ENCODE measurements at regions not wholly inside any gene's neighbourhood (a gene's known extent, or its start where the extent isn't known, plus 50 kb on each side); places are given as distances from the start of the nearest gene placed in this dataset.
"Not testable (repeated sequence)": the region's sequence is repeated elsewhere in the genome, so short reads cannot be mapped to it uniquely, and the experiment has no call there.

DNA sequence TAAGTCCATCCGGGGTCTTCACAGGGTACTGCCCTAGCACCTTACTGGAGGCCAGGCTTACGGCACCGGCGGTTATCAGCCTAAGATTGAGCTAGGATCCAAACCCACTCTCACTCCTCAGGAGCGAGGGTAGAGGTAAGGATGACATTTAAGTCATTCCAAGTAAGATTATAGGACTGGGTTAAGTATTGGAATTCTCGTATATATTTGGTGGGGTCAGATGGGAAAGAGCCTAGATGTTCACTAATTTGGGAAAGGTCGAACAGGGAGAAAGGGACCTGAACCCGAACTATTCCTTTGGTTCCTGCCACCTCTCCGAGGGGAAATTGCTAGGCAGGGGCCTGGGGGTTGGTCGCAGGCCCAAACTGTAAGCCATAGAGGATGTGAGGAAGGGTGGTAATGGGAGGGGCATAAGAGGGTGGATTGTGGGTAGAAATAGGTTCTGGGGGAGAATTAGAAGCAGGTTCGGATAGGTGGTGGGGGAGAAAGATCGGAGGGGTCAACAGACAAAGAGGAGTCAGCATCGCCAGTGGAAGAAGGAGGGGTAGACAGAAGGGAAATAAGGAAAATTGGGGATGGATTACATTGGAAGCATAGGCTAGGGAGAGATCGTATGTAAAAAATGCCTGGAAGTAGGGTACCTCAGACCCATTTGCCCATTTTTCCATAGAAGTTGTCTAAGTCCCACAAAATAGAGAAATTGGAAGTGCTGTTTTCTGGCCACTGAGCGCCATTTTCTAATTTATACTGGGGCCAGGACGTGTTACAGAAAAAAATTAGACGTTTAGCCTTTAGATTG is 747.1 kb upstream of the ADGRB3 start:
- DNase-seq: no peak

DNA sequence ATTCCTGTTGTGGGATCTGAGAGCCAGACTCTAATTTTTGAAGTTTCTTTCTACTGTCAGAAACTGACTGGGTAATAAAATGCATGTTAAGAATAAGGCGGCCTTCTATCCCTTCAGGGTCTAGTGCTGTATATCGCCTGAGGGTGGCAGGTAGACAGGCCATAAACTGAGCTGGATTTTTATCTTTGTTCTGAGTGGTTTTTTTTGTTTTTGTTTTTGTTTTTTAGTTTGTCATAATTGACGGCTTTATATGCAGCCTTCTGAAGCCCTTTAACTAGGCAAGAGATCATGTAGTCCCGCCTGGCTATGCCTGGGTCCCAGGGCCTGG is 747.7 kb upstream of the ADGRB3 start:
- DNase-seq: no peak

GRCh38 chr6:67886840-67887292 is 748.2 kb upstream of the ADGRB3 start:
- no peak for DNase-seq

GRCh38 chr6:67886036-67886707 is 748.9 kb upstream of the ADGRB3 start:
- DNase-seq: no peak

- no peak for DNase-seq
Observed at GRCh38 chr6:67885081-67886033, 749.7 kb upstream of the ADGRB3 start.

- DNase-seq: no peak
Observed at GRCh38 chr6:67884442-67884841, 750.6 kb upstream of the ADGRB3 start.

- DNase-seq: no peak
Observed at GRCh38 chr6:67883500-67884366, 751.3 kb upstream of the ADGRB3 start.

- DNase-seq: no peak
Observed at GRCh38 chr6:67882436-67883311, 752.4 kb upstream of the ADGRB3 start.

GRCh38 chr6:67881706-67882065 is 753.4 kb upstream of the ADGRB3 start:
- no peak for DNase-seq

DNA sequence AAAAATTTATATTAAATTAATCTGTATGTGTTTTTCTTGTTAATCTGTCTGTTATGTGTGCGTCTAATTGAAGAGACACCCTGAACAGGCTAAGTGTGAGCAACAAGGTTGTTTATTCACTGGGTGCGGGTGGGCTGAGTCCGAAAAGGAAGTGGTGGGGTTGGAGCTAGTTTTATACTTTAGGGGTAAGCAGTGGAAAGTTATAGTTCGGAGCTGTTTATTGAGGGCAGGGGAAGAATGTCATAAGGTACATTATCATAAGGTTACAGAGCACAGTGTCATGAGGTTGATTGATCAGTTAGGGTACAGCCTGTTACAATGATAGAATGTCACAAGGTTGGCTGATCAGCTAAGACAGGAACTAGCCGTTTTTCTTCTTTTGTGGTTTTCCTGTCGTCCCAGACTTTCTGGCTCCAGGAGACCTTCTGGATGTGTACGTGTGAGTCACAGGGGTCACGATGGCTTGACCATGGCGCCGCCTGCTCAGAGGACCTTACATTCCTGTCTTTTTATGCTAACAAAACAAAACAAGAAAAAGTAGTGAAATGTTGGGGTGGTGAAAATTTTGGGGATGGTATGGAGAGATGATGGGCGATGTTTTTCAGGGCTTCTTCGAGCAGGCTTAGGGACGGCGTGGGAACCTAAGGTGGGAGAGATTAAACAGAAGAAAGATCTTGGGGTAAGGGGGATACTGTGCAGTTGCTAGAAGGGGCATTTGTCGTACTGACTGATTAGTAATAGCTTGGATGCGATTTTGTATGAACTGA is 754.0 kb upstream of the ADGRB3 start:
- DNase-seq: no peak

DNA sequence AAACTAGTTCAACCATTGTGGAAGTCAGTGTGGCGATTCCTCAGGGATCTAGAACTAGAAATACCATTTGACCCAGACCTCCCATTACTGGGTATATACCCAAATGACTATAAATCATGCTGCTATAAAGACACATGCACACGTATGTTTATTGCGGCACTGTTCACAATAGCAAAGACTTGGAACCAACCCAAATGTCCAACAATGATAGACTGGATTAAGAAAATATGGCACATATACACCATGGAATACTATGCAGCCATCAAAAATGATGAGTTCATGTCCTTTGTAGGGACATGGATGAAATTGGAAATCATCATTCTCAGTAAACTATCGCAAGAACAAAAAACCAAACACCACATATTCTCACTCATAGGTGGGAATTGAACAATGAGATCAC is 754.7 kb upstream of the ADGRB3 start:
- DNase-seq: not testable (repeated sequence)

DNA sequence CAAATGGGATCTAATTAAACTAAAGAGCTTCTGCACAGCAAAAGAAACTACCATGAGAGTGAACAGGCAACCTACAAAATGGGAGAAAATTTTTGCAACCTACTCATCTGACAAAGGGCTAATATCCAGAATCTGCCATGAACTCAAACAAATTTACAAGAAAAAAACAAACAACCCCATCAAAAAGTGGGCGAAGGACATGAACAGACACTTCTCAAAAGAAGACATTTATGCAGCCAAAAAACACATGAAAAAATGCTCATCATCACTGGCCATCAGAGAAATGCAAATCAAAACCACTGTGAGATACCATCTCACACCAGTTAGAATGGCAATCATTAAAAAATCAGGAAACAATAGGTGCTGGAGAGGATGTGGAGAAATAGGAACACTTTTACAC is 755.2 kb upstream of the ADGRB3 start:
- DNase-seq: not testable (repeated sequence)

- DNase-seq: not testable (repeated sequence)
Observed at GRCh38 chr6:67879105-67879904, 755.8 kb upstream of the ADGRB3 start.

DNA sequence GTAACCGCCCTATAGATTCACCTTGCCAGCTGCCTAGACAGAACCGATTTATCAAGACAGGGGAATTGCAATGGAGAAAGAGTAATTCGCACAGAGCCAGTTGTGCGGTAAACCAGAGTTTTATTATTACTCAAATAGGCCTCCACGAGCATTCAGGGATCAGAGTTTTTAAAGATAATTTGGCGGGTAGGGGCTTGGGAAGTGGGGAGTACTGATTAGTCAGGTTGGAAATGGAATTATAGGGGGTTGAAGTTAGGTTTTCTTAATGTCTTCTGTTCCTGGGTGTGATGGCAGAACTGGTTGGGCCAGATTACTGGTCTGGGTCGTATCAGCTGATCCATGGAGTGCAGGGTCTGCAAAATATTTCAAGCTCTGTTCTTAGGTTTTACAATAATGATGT is 756.9 kb upstream of the ADGRB3 start:
- not testable (repeated sequence) for DNase-seq

DNA sequence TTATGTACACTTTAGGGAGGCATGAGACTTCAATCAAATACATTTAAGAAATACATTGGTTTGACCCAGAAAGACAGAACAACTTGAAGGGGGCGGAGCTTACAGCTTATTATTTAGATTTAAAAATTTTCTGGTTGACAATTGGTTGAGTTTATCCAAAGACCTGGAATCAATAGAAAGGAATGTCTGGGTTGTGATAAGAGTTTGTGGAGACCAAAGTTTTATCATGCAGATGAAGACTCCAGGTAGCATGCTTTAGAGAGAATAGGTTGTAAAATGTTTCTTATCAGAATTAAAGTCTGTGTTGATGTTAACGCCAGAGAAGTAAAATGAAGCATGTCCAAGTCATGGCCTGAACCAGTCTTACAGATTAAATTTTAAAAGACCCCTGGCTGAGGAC is 757.8 kb upstream of the ADGRB3 start:
- no peak for DNase-seq

- no peak for DNase-seq
Observed at GRCh38 chr6:67875877-67876383, 759.2 kb upstream of the ADGRB3 start.

GRCh38 chr6:67870321-67870720 is 764.8 kb upstream of the ADGRB3 start:
- no peak for DNase-seq

- DNase-seq: no peak
Observed at GRCh38 chr6:67863346-67863745, 771.7 kb upstream of the ADGRB3 start.

DNA sequence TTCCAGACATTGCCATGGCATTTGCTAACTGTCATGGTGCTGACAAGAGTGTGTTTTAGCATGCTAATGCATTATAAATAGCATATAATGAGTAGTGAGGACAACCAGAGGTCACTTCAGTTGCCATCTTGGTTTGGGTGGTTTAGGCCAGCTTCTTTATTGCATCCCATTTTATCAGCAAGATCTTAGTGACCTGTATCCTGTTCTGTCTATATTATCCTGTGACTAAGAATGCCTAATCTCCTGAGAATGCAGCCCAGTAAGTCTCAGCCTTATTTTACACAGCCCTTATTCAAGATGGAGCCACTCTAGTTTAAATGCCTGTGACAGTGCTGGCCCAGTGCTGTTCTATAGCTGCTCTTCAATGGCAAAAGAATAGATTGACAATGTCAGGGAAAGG is 781.0 kb upstream of the ADGRB3 start:
- DNase-seq: no peak

DNA sequence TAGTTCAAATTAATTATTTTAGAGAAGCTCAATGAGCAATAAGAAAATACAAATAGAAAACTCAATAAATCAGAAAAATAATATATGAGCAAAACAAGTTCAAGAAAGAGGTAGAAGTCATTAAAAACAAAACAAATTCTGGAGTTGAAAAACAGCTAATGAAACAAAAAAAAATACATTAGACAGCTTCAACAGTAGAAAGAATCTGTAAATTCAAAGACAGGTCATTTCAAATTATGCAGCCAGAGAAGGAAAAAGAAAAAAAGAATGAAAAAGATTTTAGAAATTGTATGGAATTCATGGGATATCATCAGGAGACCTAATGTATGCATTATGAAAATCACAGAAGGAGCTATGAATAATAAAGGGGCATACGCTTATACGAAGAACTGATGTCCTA is 795.3 kb upstream of the ADGRB3 start:
- DNase-seq: no peak
